PC-3 (cell line): ENCODE measurements at regions not wholly inside any gene's neighbourhood (a gene's known extent, or its start where the extent isn't known, plus 50 kb on each side); places are given as distances from the start of the nearest gene placed in this dataset.

ENCODE experiments used
- ATAC-seq: fragments of 200-7000 bp; cut with Tn5 transposase; 2 replicates; pipeline ENCODE4 v1.9.1; 2020; ENCODE audit warnings: mild to moderate bottlenecking, moderate library complexity
- BruUV-seq: library from RNA; stranded (reverse); fragments of 400-500 nt; replicated peaks from 2 replicates; lab custom pipeline; 2021; lab: Mats Ljungman, UMichigan
- CTCF ChIA-PET: fragments of 300-600 bp; sonication (Branson Sonifier 250); formaldehyde crosslinking; loops from one replicate; lab custom pipeline; 2022; ENCODE audit warnings: antibody characterized with exemption; lab: Charles Lee
- POLR2A ChIA-PET: fragments of 300-600 bp; sonication (Branson Sonifier 250); formaldehyde crosslinking; loops from one replicate; lab custom pipeline; 2022; ENCODE audit warnings: antibody characterized with exemption; ENCODE audit not compliant: unreplicated experiment; lab: Charles Lee
- DNase-seq: peaks from one replicate; pipeline ENCODE4 v3.0.0-alpha.2; 2015
- H2AFZ ChIP-seq: fragments of 300-600 bp; sonication (generic); 2 replicates; pipeline ENCODE4 v1.6.0; 2016; ENCODE audit warnings: antibody characterized with exemption, low read length
- H3F3A ChIP-seq: fragments of 300-600 bp; sonication (generic); one replicate; pipeline ENCODE4 v1.6.0; 2017; ENCODE audit warnings: antibody characterized with exemption, low read length, control low read depth, mild to moderate bottlenecking; ENCODE audit not compliant: unreplicated experiment
- H3K27ac ChIP-seq: fragments of 300-600 bp; sonication (generic); 2 replicates; pipeline ENCODE4 v1.5.1; 2016; ENCODE audit warnings: mild to moderate bottlenecking, low read length
- H3K27me3 ChIP-seq: fragments of 300-600 bp; sonication (generic); 2 replicates; pipeline ENCODE4 v1.6.1; 2016; ENCODE audit warnings: low read length, mixed read lengths
- H3K36me3 ChIP-seq: fragments of 300-600 bp; sonication (generic); 2 replicates; pipeline ENCODE4 v1.6.1; 2016; ENCODE audit warnings: low read depth, mixed run types, low read length, mixed read lengths
- H3K4me1 ChIP-seq: fragments of 300-600 bp; sonication (generic); 2 replicates; pipeline ENCODE4 v1.5.1; 2016; ENCODE audit warnings: low read length; ENCODE audit not compliant: insufficient read depth
- H3K4me2 ChIP-seq: fragments of 300-600 bp; sonication (generic); 2 replicates; pipeline ENCODE4 v1.6.0; 2016; ENCODE audit warnings: low read length
- H3K4me3 ChIP-seq: fragments of 300-600 bp; sonication (generic); 2 replicates; pipeline ENCODE4 v1.5.1; 2016; ENCODE audit warnings: mild to moderate bottlenecking, low read length, mixed read lengths
- H3K79me2 ChIP-seq: fragments of 300-600 bp; sonication (generic); 2 replicates; pipeline ENCODE4 v1.6.1; 2017; ENCODE audit warnings: low read length, mixed read lengths
- H3K9ac ChIP-seq: fragments of 300-600 bp; sonication (generic); 2 replicates; pipeline ENCODE4 v1.6.0; 2016; ENCODE audit warnings: mild to moderate bottlenecking, low read length
- H3K9me2 ChIP-seq: fragments of 300-600 bp; sonication (generic); replicated peaks from 2 replicates; pipeline ENCODE4 v1.6.1; 2016; ENCODE audit warnings: mixed run types, low read length, mixed read lengths
- H3K9me3 ChIP-seq: fragments of 300-600 bp; sonication (generic); 2 replicates; pipeline ENCODE4 v1.6.1; 2016; ENCODE audit warnings: low read length, mixed read lengths
- H4K20me1 ChIP-seq: fragments of 300-600 bp; sonication (generic); 2 replicates; pipeline ENCODE4 v1.6.1; 2016; ENCODE audit warnings: low read length, mixed read lengths
- EZH2 ChIP-seq: fragments of 300-600 bp; sonication (generic); IDR thresholded peaks from one replicate; pipeline ENCODE4 v1.6.1; 2017; ENCODE audit warnings: antibody characterized with exemption, mild to moderate bottlenecking, low read length; ENCODE audit not compliant: unreplicated experiment
- EZH2phosphoT487 ChIP-seq: fragments of 300-600 bp; sonication (generic); IDR thresholded peaks from 2 replicates; pipeline ENCODE4 v1.6.1; 2018; ENCODE audit warnings: mild to moderate bottlenecking, antibody characterized with exemption, low read length, borderline replicate concordance
- intact Hi-C: fragments of 100-400 bp; cut with micrococcal nuclease; formaldehyde crosslinking; loops from 2 replicates; pipeline ENCODE4 v1.9.0; 2023
- TF ChIP-seq, protein P1 (sequence below): fragments of 300-600 bp; sonication (generic); conservative IDR thresholded peaks from 2 replicates; pipeline ENCODE4 v1.5.1; 2017; ENCODE audit warnings: antibody characterized with exemption, low read depth, mild to moderate bottlenecking, low read length

DNA sequence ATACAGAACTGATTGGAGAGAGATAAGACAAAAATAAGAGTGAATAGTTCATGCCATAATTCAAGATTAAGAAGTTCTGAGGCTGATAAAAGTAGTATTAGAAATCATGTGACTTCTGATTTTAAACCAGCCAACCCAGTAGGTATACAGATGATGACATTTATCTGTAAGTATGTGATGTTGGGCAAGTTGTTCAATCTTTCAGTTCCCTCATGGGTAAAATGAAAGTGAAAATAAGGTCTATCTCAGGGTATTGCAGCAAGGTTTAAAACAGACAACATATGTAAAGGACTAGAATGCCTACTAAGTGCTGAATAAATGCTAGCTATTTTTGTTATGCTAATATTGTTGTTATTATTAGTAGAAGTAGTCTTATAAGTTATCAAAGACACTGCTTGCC is 1055.7 kb downstream of the NAALADL2 start:
- ATAC-seq (no peak), DNase-seq (no peak)
- H3K4me3 ChIP-seq, result no peak overlapping the region
- CTCF ChIA-PET, result no interaction called here
- no peaks in the 10 kb centered on the region for H4K20me1 ChIP-seq
- no peak for TF ChIP-seq EZH2phosphoT487
- no peak overlapping the region for H3K4me2 ChIP-seq
- no peak overlapping the region for H3K27ac ChIP-seq
- no peak overlapping the region for H3K9ac ChIP-seq
- no TSS peak for BruUV-seq
- POLR2A ChIA-PET, result no interaction called here
- intact Hi-C loops, result no loop called here
- no peaks in the 10 kb centered on the region for H3K79me2 ChIP-seq
- no peaks in the 10 kb centered on the region for H3K36me3 ChIP-seq
- no peak overlapping the region for H2AFZ ChIP-seq
- H3K27me3 ChIP-seq, result no peaks in the 10 kb centered on the region
- H3F3A ChIP-seq, result no peaks in the 10 kb centered on the region
- H3K9me3 ChIP-seq, result peaks cover 6% of the 10 kb centered on the region; the same call in 1 of the 2 replicates
- H3K4me1 ChIP-seq, result no peaks in the 10 kb centered on the region
- no peaks in the 10 kb centered on the region for H3K9me2 ChIP-seq

DNA sequence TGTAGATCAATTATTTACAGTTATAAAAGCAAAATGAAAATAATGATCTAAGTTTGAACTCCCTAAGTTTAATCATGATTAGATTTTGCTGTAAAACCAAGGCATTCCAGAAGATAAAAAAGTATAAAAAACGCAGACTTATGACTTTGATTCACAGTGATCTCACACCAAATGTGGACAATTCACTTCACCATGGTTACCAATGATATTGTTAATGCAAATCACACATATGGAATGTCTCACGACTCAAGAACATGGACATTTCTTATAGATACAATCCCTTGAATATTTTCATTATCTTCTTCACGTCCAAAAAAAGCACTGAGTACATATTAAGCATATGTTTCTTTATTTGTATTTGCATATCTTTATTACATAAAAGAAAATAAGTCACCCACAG is 1054.2 kb downstream of the NAALADL2 start:
- ChIA-PET POLR2A (no interaction called here), CTCF (no interaction called here)
- Histone ChIP-seq H3K4me1 (no peaks in the 10 kb centered on the region), H2AFZ (no peak overlapping the region), H3K79me2 (no peaks in the 10 kb centered on the region), H3F3A (no peaks in the 10 kb centered on the region), H3K4me3 (no peak overlapping the region), H3K36me3 (no peaks in the 10 kb centered on the region), H3K4me2 (no peak overlapping the region), H3K27ac (no peak overlapping the region), H3K9ac (no peak overlapping the region), H3K9me3 (no peaks in the 10 kb centered on the region), H4K20me1 (no peaks in the 10 kb centered on the region), H3K27me3 (no peaks in the 10 kb centered on the region), H3K9me2 (no peaks in the 10 kb centered on the region)
- ATAC-seq (no peak), DNase-seq (no peak)
- intact Hi-C loops, result no loop called here
- BruUV-seq, result no TSS peak
- no peak for TF ChIP-seq EZH2phosphoT487
- TF ChIP-seq, protein P1, sequence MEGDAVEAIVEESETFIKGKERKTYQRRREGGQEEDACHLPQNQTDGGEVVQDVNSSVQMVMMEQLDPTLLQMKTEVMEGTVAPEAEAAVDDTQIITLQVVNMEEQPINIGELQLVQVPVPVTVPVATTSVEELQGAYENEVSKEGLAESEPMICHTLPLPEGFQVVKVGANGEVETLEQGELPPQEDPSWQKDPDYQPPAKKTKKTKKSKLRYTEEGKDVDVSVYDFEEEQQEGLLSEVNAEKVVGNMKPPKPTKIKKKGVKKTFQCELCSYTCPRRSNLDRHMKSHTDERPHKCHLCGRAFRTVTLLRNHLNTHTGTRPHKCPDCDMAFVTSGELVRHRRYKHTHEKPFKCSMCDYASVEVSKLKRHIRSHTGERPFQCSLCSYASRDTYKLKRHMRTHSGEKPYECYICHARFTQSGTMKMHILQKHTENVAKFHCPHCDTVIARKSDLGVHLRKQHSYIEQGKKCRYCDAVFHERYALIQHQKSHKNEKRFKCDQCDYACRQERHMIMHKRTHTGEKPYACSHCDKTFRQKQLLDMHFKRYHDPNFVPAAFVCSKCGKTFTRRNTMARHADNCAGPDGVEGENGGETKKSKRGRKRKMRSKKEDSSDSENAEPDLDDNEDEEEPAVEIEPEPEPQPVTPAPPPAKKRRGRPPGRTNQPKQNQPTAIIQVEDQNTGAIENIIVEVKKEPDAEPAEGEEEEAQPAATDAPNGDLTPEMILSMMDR, result no peak

DNA sequence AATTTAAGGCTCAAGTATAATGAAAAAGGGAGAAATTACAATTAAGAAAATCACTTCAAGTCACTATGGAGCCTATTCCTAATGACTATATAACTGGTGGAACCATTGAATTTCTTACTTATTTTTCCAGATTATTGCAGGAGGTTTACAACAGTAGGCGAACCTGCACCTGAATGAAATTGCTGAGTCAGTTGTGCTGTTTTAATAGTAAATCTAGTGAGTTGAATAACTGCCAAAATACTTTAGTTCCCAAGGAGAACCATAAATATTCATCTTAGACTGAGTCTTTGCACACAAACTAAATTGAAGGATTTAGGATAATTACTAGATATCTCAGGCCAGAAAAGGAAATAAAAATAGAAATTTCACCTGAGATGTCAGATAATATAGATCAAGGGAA is 1052.8 kb downstream of the NAALADL2 start:
- Histone ChIP-seq H3K4me1 (no peaks in the 10 kb centered on the region), H3K4me2 (no peak overlapping the region), H3F3A (no peaks in the 10 kb centered on the region), H4K20me1 (no peaks in the 10 kb centered on the region), H3K9ac (no peak overlapping the region), H3K9me3 (no peaks in the 10 kb centered on the region), H3K4me3 (no peak overlapping the region), H3K9me2 (no peaks in the 10 kb centered on the region), H3K27me3 (no peaks in the 10 kb centered on the region), H2AFZ (no peak overlapping the region), H3K36me3 (no peaks in the 10 kb centered on the region), H3K27ac (no peak overlapping the region), H3K79me2 (no peaks in the 10 kb centered on the region)
- no peak for DNase-seq
- intact Hi-C loops, result no loop called here
- POLR2A ChIA-PET, result no interaction called here
- no peak for ATAC-seq
- BruUV-seq, result no TSS peak
- CTCF ChIA-PET, result no interaction called here
- TF ChIP-seq EZH2 (no peak), EZH2phosphoT487 (no peak)
- TF ChIP-seq, protein P1, result no peak
